WTC11 (cell line): ENCODE measurements at regions not wholly inside any gene's neighbourhood (a gene's known extent, or its start where the extent isn't known, plus 50 kb on each side); places are given as distances from the start of the nearest gene placed in this dataset.

Source experiments
- CTCF ChIP-seq: fragments of 200-600 bp; IDR thresholded peaks from 2 replicates; pipeline ENCODE4 v1.8.0; 2022; ENCODE audit warnings: antibody characterized with exemption
- NR3C1 ChIP-seq: sonication (generic); formaldehyde crosslinking; conservative IDR thresholded peaks from 2 replicates; pipeline ENCODE4 v1.8.1; 2023; ENCODE audit warnings: low read depth, mild to moderate bottlenecking, missing genetic modification reagents
- PRRX2 ChIP-seq: fragments of 250-450 bp; sonication (Bioruptor Pico); IDR thresholded peaks from 2 replicates; pipeline ENCODE4 v1.8.0; 2021; ENCODE audit warnings: mild to moderate bottlenecking
- RELA ChIP-seq: sonication (generic); formaldehyde crosslinking; IDR thresholded peaks from 2 replicates; pipeline ENCODE4 v1.8.1; 2022; ENCODE audit warnings: missing genetic modification reagents, mild to moderate bottlenecking, borderline replicate concordance
- TEAD4 ChIP-seq: sonication (generic); formaldehyde crosslinking; IDR thresholded peaks from 2 replicates; pipeline ENCODE4 v1.8.0; 2022; ENCODE audit warnings: mild to moderate bottlenecking, missing genetic modification reagents
- TF ChIP-seq, protein P1 (sequence below): sonication (generic); formaldehyde crosslinking; conservative IDR thresholded peaks from 2 replicates; pipeline ENCODE4 v1.8.1; 2022; ENCODE audit warnings: mild to moderate bottlenecking, missing genetic modification reagents
- TF ChIP-seq, protein P2 (sequence below): sonication (generic); formaldehyde crosslinking; IDR thresholded peaks from 2 replicates; pipeline ENCODE4 v1.8.1; 2023; ENCODE audit warnings: mild to moderate bottlenecking, missing genetic modification reagents, moderate library complexity

DNA sequence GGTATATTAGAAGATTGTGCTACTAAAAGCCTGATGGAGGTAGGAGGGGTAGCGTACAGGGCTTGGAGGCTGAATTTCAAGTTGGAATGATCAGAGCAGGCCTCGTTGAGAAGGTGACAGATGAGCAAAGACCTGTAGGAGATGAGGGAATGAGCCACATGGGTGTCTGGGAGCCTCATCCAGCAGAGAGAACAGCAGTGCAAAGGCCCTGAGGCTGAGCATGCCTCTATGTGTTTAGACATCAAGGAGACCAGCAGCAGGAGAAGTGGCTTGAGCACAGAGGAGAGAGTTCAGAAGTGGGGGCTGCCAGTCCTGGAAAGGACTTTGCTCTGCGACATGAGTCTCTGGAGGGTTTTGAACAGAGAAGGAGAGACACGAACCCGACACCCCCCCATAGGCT lies 111.7 kb downstream of the TMEM130 start:
- TF ChIP-seq CTCF (no peak), PRRX2 (CRISPR knock-in tag) (no peak), TEAD4 (CRISPR knock-in tag) (no peak), RELA (CRISPR knock-in tag) (no peak), NR3C1 (CRISPR knock-in tag) (no peak)
- TF ChIP-seq, protein P1, sequence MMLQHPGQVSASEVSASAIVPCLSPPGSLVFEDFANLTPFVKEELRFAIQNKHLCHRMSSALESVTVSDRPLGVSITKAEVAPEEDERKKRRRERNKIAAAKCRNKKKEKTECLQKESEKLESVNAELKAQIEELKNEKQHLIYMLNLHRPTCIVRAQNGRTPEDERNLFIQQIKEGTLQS (CRISPR knock-in tag): no peak
- TF ChIP-seq, protein P2, sequence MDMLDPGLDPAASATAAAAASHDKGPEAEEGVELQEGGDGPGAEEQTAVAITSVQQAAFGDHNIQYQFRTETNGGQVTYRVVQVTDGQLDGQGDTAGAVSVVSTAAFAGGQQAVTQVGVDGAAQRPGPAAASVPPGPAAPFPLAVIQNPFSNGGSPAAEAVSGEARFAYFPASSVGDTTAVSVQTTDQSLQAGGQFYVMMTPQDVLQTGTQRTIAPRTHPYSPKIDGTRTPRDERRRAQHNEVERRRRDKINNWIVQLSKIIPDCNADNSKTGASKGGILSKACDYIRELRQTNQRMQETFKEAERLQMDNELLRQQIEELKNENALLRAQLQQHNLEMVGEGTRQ (CRISPR knock-in tag): no peak
